Dermis microvascular lymphatic vessel endothelial cell (primary cell): ENCODE measurements at regions not wholly inside any gene's neighbourhood (a gene's known extent, or its start where the extent isn't known, plus 50 kb on each side); places are given as distances from the start of the nearest gene placed in this dataset.

Experiments used
- DNase-seq, 2 donors: peaks; one replicate each; pipeline versions ENCODE4 v3.0.0 to v3.0.0-alpha.2; 2010; ENCODE audit warnings: low read depth in 2 of 2

DNA sequence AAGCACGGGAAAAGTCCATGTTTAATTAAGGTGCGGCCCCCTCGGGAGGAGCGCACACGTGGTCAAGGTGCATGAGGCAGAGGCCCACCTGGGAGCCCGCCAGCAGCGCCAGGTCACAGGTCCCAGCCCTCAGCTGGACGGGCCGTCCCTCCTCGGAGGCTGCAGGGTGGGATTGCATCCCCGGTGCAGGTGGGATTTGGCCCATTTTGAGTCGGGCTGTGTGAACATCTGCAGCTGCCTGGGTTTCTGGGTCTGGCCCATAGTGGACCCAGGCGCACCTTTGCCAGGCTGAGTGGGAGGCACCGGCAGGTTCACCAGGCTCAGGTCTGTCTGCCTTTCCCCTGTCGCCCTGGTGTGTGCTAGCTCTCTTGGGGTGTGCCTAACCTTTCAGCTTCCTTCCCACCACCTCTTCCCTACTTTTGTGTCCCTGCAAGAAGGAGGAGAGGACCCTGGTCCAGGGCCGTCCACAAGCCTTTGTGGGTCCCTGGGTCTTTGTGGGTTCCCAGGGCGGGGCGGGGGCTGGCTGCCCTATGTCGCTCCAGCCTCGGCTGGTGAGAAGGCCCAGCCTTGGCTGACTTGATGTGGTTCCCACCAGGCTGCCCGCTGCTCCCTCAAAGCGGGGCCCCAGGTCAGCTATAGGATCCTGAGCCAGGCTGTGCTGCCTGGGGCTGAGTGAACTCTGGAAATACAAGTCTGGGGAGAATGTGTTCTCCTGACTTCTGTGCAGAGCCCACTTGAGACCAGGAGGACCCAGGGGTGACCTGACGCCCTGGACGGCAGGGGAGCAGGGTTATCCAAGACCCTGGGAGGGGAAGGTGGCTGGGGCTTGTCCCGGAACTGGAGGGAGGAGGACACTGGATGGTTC is 186.7 kb upstream of the SHH start:
- DNase-seq: no peak

DNA sequence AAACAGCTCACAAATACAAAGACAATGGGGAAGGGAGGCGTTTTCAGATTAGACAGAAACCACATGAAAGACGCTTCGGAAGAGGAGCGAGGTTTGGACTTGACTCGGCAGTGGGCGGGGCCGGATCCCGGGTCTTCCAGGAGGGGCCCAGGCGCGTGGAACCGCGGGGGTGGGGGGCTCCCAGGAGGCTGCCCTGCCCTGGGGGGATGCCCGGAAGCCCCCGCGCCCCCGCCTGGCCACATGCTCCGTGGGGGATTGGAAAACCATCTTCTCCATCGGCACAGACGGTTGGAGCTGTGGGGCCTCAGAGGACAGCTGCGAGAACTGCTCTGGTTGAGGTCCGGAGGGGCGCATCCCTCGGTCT is 186.0 kb upstream of the SHH start:
- DNase-seq: no peak

DNA sequence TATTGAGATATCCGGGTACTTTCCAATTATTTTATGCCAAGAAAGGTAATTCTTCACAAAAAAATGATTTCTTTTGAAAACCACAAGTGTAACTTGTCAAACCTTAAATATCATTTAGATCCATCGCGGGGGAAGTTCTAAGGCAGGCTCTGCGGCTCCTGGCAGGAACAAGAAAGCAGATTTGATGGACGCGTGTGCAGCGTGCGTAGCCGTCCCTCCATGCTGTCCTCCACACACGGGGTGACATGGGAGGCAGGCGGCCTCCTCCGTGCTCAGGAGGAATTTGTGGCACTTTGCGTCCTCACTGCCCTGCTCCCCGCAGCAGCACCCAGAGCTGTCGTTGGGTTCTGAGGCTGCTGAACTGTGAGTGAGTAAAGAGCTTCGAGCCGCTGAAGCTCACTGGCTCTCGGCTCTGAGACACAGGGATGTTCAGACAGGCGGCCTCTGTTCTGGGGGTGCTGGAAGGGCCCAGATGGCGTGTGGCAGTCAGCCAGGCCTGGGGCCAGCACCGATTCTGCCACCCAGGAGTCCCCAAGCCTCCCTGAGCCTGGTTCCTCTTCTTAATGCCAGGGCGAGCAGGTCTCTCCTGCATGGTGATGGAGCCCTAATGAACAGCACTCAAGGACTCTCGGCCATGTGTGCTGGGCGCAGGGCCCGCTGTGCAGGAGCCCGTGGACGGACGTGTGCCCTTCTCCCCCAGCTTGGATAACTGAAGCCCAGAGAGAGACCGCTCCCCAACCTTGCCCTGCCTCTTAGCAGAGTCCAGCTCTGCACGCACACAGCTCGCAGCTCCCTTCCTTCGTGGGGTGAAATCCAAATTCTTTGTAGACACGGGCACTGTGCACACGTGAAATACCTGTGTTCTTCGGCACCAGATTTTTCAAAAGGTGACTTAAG is 185.4 kb upstream of the SHH start:
- DNase-seq: no peak

DNA sequence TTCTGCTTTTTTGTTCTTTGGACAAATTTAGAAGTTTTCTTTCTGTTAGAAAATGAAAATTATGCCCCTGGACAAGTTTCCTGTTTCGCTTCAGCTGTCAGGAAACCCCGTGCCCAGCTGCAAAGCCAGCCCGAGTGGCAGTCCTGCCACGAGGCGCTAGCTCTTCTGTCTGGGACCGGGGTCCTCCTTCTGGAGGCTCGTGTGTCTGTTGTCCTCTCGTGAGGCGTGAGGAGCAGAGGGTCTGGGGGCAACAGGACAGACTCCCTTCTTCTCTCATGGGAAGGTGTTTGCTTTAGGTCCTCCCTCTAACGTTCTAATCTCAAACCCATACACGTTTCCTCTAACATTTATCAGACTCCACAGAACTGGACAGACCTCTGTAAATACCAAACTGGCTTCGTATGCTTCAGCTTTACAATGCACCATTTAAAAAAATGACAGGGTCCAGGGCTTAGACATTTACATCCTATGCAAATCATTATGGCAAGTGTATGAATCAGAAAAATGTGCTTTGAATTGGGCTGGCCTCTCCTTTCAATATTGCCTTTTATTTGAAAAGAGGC is 184.5 kb upstream of the SHH start:
- no peak for DNase-seq

DNA sequence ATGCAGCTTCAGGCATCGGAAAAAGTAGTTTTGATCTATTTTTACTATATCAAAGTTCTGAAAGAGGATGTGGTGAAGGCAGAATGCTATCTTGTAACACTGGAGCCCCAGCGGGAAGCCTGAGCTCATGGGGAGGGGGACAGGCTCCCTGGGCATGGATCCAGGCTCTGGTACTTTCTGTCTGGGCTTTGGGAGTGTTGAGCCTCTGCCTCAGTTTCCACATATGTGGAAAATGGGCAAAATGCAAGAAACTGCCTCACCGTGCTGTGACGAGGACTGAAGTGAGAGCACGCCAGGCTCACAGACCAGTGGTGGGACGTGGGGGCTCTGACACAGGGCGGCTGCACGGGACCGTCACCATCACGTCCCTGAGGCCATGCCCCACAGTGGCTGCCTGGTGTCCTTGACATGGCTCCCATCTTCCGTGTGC is 182.9 kb upstream of the SHH start:
- DNase-seq: no peak

DNA sequence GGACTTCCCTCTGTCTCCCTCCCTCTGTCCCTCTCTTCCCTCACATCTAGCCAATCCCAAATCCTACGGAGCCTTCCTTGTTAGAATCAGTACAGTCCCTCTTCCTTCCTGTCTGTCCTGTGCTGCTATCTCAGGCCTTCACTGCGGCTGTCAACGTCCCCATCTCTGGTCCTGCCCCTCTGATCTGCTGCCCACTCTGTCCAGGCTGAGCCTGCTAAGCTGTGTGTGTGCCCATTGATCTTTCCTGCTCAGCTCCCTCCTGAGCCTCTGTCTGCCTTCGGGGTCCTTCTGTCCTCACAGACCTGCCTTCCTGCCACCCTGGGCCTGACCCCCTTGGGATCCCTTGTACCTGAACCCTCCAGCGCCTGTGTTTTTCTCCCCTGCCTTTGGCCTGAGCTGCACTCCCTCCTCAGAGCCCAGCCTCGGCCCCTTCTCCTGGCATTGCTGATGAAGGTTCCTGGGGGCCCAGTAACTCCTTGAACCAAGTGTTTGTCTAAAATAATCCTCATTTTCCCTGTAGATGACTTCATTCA is 182.1 kb upstream of the SHH start:
- DNase-seq: no peak

DNA sequence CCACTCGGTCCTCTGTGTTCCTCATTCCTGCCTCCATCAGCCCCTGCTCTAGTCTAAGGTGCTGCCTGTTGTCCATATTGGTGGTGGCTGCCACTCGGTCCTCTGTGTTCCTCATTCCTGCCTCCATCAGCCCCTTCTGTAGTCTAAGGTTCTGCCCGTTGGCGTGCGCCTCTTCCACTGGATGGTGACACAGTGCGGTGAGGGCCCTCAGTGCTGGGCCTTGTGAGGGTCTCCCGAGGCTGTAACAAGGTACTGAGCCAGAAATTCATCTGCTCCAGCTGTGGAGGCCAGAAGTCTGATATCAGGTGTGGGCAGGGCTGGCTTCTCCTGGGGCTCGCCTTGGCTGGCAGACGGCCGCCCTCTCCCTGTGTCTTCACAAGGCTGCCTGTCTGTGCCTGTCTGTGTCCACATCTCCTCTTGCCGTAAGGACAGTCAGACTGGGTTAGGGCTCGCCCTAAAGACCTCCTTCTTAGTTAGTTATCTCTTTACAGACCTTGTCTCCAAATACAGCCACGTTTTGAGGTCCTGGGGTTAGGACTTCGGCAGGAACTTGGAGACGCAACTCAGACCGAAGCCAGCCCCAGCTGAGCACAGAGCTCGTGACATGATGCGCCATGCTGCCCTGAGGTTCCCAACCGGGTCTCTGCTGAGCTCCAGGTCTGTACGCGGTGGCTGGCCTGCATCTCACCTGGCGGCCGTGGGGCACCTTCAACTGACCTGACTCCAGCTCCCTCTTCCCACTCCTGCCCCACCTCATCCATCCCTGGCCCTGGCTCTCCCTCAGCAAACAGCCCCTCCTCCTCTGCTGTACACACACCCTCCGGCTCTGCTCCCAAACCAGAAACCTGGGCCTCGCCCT is 181.4 kb upstream of the SHH start:
- DNase-seq: no peak

DNA sequence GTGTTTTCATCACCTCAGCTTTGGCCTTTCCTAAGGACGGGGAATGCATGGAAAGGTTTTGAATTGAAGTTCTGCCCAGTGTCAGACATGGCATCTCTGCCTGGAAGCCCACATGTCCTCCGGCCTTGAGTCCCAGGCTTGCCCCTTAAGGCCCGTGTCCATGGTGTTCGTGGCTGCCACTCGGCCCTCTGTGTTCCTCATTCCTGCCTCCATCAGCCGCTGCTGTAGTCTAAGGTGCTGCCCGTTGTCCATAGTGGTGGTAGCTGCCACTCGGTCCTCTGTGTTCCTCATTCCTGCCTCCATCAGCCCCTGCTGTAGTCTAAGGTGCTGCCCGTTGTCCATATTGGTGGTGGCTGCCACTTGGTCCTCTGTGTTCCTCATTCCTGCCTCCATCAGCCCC is 180.7 kb upstream of the SHH start:
- DNase-seq: no peak

DNA sequence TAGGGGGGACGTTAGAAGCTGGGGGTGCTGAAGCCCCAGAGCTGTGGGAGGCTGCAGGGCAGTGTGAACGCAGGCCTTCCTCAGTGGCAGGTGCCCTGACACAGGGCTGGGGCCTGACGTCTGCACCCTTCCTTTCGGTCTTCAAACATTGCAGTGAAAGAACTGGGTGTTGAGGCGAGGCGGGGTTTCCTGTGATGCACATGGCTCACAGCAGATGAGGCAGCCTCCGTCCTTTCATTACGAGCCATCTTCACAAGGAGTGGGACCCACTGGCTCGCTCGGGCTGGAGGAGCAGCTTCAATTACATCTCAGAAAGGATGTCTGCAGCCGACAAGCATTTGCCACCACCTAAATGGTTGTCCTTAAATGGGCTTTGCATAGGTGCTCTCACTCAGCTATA is 180.3 kb upstream of the SHH start:
- DNase-seq: no peak

DNA sequence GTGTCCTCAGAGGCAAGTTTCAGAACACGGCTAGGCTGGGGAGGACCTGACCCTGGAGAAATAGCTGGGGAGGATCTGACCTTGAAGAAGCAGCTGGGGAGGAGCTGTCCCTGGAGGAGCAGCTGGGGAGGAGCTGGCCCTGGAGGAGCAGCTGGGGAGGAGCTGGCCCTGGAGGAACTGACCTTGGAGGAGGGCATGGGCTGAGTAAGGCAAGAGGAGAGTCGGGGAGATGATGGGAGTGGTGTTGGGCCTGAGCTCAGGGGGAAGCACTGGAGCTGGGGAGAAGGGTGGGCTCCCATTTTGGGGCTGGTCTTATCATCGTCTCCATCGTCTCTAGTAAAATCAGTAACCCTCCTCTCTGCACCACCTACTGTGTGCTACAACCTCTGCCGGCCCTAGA is 179.8 kb upstream of the SHH start:
- no peak for DNase-seq

DNA sequence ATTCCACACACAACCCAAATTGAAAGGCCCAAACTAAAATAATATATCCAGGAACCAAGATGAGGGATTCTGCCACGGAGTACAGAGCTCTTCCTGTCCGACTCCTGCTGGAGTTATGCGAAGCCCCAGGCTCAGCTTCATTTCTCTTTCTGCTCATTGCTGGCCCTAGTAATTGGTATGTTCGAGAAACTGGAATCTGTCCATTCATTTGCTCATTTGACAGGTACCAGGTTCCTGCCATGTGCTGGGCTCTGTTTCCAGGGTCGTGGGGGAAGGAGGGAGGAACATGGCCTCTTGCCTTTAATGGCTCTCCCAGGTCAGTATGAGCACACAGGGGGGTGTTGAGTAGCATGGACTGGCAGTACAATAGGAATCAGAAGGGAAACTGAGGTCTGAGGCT is 179.2 kb upstream of the SHH start:
- DNase-seq: no peak

DNA sequence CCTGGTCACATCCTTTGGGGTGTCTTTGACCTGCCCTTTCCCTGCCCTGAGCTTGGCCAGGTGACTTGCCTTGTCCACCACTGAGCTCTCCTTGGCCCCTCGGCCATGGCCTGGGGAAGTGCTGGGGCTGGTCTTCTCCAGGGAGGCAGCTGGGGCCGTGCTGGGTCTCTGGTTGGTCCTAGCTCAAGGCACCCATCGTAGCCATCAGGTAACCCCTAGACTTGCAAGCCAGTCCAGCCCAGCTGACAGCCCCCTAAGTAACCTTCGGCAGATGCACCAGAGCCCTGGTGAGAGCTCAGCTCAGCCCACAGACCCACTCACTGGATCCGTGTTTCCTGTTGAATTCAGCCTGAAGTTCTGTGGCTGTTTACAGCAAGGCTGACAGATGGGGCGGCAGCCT is 176.2 kb upstream of the SHH start:
- no peak for DNase-seq

DNA sequence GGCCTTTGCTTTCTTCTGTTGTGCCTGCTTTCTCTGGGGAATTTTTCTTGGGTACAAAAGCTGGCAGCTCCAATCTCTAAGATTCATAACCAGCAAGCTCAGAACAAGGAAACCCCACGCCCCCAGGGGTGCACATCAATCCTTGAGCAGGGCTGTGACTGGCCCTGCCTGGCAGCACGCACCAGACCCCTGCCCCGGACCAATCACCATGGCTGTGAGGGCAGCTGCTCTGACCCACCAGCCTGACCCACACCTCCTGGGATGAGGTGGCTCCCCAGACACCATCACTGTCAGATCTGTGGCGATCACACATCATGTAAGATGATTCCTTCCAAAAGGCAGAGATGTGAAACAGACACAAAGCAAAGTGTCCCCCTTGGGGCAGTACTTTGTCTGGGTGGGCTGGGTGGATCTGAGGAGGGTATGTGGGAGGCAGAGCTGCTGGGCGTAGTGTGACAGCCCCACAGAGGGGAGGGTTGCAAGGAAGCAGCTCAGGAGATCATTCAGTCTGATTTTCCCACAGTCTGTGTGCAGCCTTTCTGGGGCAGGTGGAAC is 175.5 kb upstream of the SHH start:
- DNase-seq: no peak

DNA sequence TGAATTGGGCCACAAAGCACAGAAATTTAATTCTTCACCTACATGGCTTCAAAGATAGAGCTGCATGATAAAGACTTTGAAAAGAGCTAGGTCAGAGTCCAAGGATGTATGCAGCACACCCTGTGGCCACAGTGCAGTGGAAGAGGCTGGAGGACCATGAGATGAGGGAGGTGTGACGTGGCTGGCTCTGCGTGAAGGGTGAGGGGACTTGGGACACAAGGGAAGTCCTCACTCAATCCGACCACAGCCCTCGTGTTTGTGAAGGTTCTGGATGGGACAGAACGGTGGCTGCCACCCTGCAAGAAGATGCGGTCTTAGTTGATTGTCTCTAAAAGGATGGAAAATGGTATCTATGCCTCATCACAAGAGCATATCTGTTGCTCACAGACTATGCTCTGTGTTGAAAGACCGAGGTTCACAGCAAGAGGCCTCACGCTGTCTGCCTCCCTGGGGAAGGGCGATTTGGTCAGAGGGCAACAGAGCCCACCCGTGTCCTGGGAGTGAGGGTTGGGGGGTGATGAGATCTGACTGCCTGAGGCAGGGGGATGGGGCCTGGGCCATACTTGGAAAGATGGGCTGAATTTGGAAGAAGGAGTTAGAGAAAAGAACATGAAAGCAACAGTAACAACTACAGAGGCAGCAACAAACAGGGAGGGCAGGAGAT is 174.4 kb upstream of the SHH start:
- no peak for DNase-seq

DNA sequence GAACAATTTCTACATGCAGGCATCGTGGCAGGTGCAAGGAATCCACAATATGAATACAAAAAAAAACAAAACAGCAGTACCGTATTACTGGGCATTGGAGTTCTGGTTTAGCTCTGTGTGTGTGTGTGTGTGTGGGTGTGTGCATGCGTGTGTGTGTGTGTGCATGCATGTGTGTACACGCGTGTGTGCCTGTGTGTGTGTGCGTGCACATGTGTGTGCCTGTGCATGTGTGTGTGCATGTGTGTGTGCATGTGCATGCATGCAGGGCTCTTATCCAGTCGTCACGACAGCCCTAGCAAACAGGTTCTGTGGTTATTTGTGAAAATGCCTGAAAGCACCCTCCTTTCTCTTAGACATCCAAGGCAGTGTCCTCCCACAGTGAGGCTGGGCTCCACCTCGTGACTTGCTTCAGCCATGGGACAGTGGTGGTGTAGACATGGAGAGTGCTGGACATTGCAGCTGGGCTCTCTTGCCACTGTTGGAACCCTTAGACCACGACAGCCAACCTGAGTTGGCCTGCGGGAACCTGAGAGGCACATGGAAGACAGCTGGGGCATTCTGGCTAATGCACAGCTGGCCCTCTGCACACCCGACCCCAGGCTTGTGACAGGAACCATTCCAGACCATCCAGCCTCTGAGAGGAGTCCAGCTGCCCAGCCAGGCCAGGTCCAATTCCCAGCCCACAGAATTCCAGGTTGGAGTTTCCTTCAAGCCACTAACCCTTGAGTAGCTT is 173.4 kb upstream of the SHH start:
- no peak for DNase-seq

DNA sequence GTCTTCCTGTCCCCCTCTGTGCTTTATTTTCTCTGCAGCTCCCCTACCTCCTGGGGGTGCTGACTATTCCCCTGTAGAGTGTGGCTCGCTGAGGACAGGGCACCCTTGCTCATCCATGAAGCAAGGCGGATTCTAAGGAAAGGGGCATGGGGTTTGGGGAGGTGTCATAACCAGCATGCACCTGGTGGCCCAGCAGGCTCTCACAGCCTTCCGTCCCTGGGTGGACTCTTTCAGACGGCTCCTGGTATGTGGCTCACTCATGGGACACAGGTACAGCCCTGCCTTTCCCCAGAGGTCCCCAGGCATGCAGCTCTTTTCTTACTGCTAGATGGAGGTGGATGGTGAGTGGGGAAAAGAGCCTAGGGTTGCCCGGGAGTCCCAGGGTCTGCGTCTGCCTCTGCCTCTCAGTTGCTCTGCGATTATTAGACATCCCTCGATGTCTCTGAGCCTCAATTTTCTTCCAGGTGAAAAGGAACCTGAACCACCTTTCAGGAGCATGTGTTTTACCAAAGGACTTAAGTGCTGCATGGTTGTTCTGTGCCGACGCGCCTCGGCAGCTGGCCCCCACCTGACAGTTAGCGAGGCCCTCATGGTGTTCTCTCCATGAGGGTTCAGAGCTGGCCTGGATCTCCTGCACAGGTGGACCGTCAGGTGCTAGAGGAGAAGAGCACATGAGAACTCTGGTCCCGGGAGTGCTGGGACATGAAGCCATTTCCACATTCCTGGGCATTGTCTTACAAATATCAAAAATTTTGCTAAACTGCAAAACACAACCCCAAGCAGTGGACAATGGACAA is 172.5 kb upstream of the SHH start:
- DNase-seq: no peak

DNA sequence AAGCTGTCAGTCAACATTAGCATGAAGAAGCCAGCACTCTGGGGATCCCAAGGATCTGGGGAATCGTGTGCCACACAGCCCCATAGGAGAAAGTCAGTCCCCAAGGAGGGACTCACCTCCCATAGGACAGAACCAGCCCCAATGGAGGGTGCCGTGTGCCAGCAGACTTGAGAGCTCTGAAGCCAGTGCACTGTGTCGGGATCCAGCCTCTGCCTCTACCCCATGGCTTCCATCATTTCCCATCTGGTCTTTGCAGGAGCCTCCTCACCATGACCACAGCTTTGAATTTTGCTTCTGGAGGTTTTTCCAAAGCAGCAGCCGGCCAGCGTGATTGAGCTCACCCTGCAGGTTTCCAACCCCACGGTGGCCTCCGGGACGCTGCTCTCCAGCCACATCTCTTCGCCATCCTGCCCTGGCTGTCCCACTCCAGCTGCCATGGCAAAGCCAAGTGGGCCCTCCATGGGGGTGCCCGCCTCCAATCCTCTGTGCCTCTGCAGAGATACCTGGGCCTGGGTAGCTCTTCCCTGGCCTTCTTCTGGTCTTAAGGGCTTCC is 171.8 kb upstream of the SHH start:
- DNase-seq: no peak

DNA sequence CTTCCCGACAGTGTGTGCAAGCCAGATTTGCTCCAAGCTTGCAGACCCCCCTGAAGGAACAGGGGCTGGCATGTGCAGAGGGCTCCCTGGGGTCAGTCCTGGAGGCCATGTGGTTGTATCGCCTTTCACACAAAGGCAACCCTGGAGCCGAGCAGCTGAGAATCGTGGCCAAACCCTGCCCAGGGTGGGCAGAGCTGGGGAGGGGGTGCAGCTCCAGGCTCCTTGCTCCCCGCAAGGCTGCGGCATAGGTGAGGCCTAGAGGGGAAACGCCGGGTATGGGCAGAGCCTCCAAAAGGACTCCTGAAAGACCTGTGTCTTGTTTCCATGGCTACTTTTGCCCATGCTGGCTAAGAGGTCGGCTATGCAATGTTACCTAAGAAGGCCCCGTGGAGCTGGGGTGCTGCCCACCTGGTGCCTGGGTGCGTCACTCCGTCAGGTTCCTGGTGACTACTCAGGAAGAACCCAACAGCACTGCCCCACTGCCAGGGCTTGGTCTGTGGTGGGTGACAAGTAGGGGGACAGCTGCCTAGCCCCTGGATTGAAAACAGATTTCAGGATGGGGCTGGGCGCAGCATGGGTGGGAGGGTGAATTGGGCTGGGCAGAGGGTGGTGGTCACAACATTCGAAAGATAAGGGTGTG is 171.0 kb upstream of the SHH start:
- DNase-seq: no peak
